HEK293 (cell line): ENCODE measurements at regions not wholly inside any gene's neighbourhood (a gene's known extent, or its start where the extent isn't known, plus 50 kb on each side); places are given as distances from the start of the nearest gene placed in this dataset.

Experiments
- BCL11B ChIP-seq: fragments of 450-650 bp; formaldehyde crosslinking; IDR thresholded peaks from 2 replicates; pipeline ENCODE4 v1.5.1; 2016; ENCODE audit warnings: low read depth, missing biosample characterization, missing genetic modification characterization
- GLIS1 ChIP-seq: fragments of 450-650 bp; formaldehyde crosslinking; IDR thresholded peaks from 2 replicates; pipeline ENCODE4 v1.5.1; 2016; ENCODE audit warnings: missing biosample characterization, missing genetic modification characterization
- HOXA7 ChIP-seq: sonication (generic); formaldehyde crosslinking; IDR thresholded peaks from 2 replicates; pipeline ENCODE4 v1.8.1; 2022; ENCODE audit warnings: missing genetic modification reagents, borderline replicate concordance
- HOXC10 ChIP-seq: sonication (generic); formaldehyde crosslinking; IDR thresholded peaks from 2 replicates; pipeline ENCODE4 v1.8.1; 2023; ENCODE audit warnings: mild to moderate bottlenecking, missing genetic modification reagents
- HOXD13 ChIP-seq: sonication (generic); formaldehyde crosslinking; IDR thresholded peaks from 2 replicates; pipeline ENCODE4 v1.8.0; 2022; ENCODE audit warnings: missing genetic modification reagents, borderline replicate concordance
- IKZF3 ChIP-seq: fragments of 450-650 bp; IDR thresholded peaks from 2 replicates; pipeline ENCODE4 v1.5.0; 2018; ENCODE audit warnings: missing biosample characterization, mild to moderate bottlenecking, missing genetic modification characterization, moderate library complexity
- SP2 ChIP-seq: fragments of 450-650 bp; formaldehyde crosslinking; IDR thresholded peaks from 2 replicates; pipeline ENCODE4 v1.5.1; 2016; ENCODE audit warnings: missing biosample characterization, missing genetic modification characterization
- SP7 ChIP-seq: fragments of 450-650 bp; formaldehyde crosslinking; IDR thresholded peaks from 2 replicates; pipeline ENCODE4 v1.5.1; 2016; ENCODE audit warnings: missing biosample characterization, missing genetic modification characterization
- ZBTB1 ChIP-seq: fragments of 450-650 bp; formaldehyde crosslinking; IDR thresholded peaks from 2 replicates; pipeline ENCODE4 v1.5.1; 2016; ENCODE audit warnings: missing biosample characterization, missing genetic modification characterization
- ZBTB7A ChIP-seq: fragments of 450-650 bp; formaldehyde crosslinking; IDR thresholded peaks from 2 replicates; pipeline ENCODE4 v1.5.1; 2016; ENCODE audit warnings: low read depth, missing biosample characterization, missing genetic modification characterization
- ZFP3 ChIP-seq: fragments of 450-650 bp; formaldehyde crosslinking; IDR thresholded peaks from 2 replicates; pipeline ENCODE4 v1.5.1; 2016; ENCODE audit warnings: low read depth, missing biosample characterization, missing genetic modification characterization
- ZNF146 ChIP-seq: fragments of 450-650 bp; formaldehyde crosslinking; IDR thresholded peaks from 2 replicates; pipeline ENCODE4 v1.5.1; 2016; ENCODE audit warnings: missing biosample characterization, missing genetic modification characterization
- ZNF274 ChIP-seq, 2 experiments: fragments of 200-500 bp in 1 of 2; fragments of 450-650 bp in 1 of 2; sonication (Bioruptor generic) in 1 of 2; formaldehyde crosslinking in 1 of 2; IDR thresholded peaks; 2 replicates each; pipeline versions ENCODE4 v1.5.1 to v1.6.1; 2014 to 2016; ENCODE audit warnings: borderline replicate concordance in 1 of 2, inconsistent platforms in 1 of 2, low read length in 1 of 2, missing biosample characterization in 1 of 2, missing genetic modification characterization in 1 of 2
- ZNF311 ChIP-seq: fragments of 450-650 bp; formaldehyde crosslinking; IDR thresholded peaks from 2 replicates; pipeline ENCODE4 v1.5.1; 2017; ENCODE audit warnings: missing biosample characterization, missing genetic modification characterization, borderline replicate concordance
- ZNF530 ChIP-seq: fragments of 450-650 bp; formaldehyde crosslinking; IDR thresholded peaks from 2 replicates; pipeline ENCODE4 v1.5.1; 2016; ENCODE audit warnings: low read depth, missing biosample characterization, missing genetic modification characterization
- ZNF560 ChIP-seq: fragments of 450-650 bp; formaldehyde crosslinking; IDR thresholded peaks from 2 replicates; pipeline ENCODE4 v1.5.1; 2017; ENCODE audit warnings: missing biosample characterization, missing genetic modification characterization, borderline replicate concordance
- ZNF629 ChIP-seq: fragments of 450-650 bp; formaldehyde crosslinking; IDR thresholded peaks from 2 replicates; pipeline ENCODE4 v1.5.1; 2017; ENCODE audit warnings: missing biosample characterization, missing genetic modification characterization
- ZNF707 ChIP-seq: fragments of 450-650 bp; formaldehyde crosslinking; IDR thresholded peaks from 2 replicates; pipeline ENCODE4 v1.5.1; 2016; ENCODE audit warnings: missing biosample characterization, missing genetic modification characterization
- ZNF747 ChIP-seq: fragments of 450-650 bp; formaldehyde crosslinking; IDR thresholded peaks from 2 replicates; pipeline ENCODE4 v1.5.1; 2016; ENCODE audit warnings: missing biosample characterization, missing genetic modification characterization
- ZNF776 ChIP-seq: fragments of 450-650 bp; formaldehyde crosslinking; IDR thresholded peaks from 2 replicates; pipeline ENCODE4 v1.5.0; 2017; ENCODE audit warnings: missing biosample characterization, missing genetic modification characterization, borderline replicate concordance
- TF ChIP-seq, protein P1 (sequence below): IDR thresholded peaks from 2 replicates; pipeline ENCODE4 v1.6.1; 2011; ENCODE audit warnings: mild to moderate bottlenecking, low read depth, low read length, borderline replicate concordance
- TF ChIP-seq, protein P2 (sequence below): fragments of 450-650 bp; formaldehyde crosslinking; IDR thresholded peaks from 2 replicates; pipeline ENCODE4 v1.5.1; 2016; ENCODE audit warnings: missing biosample characterization, missing genetic modification characterization
- TF ChIP-seq, protein P3 (sequence below): fragments of 450-650 bp; formaldehyde crosslinking; IDR thresholded peaks from 2 replicates; pipeline ENCODE4 v1.5.1; 2016; ENCODE audit warnings: missing biosample characterization, missing genetic modification characterization
- TF ChIP-seq, protein P4 (sequence below): fragments of 450-650 bp; formaldehyde crosslinking; conservative IDR thresholded peaks from 2 replicates; pipeline ENCODE4 v1.5.1; 2016; ENCODE audit warnings: low read depth, missing biosample characterization, missing genetic modification characterization
- TF ChIP-seq, protein P5 (sequence below): fragments of 450-650 bp; formaldehyde crosslinking; IDR thresholded peaks from 2 replicates; pipeline ENCODE4 v1.5.1; 2016; ENCODE audit warnings: missing biosample characterization, missing genetic modification characterization

DNA sequence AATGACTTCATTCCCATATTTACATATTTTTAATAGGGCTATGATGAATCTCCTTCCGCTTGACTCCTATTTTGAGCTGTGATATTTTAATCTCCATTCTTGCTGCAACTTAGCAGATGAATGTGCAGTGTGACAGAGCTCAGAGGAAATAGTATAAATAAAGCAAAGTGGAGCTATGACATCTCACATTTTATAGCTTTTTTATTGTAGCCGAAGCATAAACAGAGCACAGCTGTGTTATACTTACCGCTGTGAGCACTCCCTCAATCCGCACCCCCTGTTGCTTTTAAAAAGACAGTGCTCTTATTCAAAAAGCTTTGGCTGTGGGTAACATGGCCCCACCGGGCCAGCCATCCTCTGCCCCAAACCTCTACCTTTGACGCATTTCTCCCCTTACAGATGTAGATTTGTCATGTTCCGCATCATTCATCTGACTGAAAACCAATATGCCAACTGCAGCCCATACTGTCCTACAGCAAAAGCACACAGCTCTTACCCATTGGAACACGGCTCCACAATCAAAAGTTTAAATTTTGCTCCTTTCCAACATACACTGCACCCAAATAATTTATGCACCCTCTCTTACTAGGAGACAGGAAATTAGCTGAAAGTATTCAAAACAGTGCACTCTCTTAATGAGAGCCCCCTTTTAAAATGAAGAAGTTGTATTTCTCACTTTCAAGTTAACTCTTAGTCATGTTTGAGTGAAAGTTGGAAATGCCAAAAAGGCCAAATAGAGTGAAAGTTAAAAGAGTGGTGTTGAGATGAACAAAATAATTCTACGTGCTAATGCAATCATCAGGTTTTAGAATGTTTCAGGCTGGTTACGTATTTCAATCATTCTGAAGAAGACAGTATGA, 429.3 kb upstream of the SOX5 start (continued):
- TF ChIP-seq, protein P1, sequence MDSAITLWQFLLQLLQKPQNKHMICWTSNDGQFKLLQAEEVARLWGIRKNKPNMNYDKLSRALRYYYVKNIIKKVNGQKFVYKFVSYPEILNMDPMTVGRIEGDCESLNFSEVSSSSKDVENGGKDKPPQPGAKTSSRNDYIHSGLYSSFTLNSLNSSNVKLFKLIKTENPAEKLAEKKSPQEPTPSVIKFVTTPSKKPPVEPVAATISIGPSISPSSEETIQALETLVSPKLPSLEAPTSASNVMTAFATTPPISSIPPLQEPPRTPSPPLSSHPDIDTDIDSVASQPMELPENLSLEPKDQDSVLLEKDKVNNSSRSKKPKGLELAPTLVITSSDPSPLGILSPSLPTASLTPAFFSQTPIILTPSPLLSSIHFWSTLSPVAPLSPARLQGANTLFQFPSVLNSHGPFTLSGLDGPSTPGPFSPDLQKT = no peak
- no peak for TF ChIP-seq ZNF707 (tag by site-specific recombination)
- no peak for TF ChIP-seq ZNF146
- TF ChIP-seq, protein P2, sequence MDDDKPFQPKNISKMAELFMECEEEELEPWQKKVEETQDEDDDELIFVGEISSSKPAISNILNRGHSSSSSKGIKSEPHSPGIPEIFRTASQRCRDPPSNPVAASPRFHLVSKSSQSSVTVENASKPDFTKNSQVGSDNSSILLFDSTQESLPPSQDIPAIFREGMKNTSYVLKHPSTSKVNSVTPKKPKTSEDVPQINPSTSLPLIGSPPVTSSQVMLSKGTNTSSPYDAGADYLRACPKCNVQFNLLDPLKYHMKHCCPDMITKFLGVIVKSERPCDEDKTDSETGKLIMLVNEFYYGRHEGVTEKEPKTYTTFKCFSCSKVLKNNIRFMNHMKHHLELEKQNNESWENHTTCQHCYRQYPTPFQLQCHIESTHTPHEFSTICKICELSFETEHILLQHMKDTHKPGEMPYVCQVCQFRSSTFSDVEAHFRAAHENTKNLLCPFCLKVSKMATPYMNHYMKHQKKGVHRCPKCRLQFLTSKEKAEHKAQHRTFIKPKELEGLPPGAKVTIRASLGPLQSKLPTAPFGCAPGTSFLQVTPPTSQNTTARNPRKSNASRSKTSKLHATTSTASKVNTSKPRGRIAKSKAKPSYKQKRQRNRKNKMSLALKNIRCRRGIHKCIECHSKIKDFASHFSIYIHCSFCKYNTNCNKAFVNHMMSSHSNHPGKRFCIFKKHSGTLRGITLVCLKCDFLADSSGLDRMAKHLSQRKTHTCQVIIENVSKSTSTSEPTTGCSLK = no peak
- TF ChIP-seq SP2 = no peak
- peak; percentile 65; the same call in 1 of the 2 replicates for TF ChIP-seq BCL11B (tag by site-specific recombination)
- no peak for TF ChIP-seq ZBTB7A (tag by site-specific recombination)
- TF ChIP-seq, protein P3, sequence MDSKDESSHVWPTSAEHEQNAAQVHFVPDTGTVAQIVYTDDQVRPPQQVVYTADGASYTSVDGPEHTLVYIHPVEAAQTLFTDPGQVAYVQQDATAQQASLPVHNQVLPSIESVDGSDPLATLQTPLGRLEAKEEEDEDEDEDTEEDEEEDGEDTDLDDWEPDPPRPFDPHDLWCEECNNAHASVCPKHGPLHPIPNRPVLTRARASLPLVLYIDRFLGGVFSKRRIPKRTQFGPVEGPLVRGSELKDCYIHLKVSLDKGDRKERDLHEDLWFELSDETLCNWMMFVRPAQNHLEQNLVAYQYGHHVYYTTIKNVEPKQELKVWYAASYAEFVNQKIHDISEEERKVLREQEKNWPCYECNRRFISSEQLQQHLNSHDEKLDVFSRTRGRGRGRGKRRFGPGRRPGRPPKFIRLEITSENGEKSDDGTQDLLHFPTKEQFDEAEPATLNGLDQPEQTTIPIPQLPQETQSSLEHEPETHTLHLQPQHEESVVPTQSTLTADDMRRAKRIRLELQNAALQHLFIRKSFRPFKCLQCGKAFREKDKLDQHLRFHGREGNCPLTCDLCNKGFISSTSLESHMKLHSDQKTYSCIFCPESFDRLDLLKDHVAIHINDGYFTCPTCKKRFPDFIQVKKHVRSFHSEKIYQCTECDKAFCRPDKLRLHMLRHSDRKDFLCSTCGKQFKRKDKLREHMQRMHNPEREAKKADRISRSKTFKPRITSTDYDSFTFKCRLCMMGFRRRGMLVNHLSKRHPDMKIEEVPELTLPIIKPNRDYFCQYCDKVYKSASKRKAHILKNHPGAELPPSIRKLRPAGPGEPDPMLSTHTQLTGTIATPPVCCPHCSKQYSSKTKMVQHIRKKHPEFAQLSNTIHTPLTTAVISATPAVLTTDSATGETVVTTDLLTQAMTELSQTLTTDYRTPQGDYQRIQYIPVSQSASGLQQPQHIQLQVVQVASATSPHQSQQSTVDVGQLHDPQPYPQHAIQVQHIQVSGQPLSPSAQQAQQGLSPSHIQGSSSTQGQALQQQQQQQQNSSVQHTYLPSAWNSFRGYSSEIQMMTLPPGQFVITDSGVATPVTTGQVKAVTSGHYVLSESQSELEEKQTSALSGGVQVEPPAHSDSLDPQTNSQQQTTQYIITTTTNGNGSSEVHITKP (tag by site-specific recombination) = peak; percentile 53
- no peak for TF ChIP-seq ZNF747 (tag by site-specific recombination)
- TF ChIP-seq HOXA7 (CRISPR knock-in tag) = no peak
- TF ChIP-seq, protein P4, sequence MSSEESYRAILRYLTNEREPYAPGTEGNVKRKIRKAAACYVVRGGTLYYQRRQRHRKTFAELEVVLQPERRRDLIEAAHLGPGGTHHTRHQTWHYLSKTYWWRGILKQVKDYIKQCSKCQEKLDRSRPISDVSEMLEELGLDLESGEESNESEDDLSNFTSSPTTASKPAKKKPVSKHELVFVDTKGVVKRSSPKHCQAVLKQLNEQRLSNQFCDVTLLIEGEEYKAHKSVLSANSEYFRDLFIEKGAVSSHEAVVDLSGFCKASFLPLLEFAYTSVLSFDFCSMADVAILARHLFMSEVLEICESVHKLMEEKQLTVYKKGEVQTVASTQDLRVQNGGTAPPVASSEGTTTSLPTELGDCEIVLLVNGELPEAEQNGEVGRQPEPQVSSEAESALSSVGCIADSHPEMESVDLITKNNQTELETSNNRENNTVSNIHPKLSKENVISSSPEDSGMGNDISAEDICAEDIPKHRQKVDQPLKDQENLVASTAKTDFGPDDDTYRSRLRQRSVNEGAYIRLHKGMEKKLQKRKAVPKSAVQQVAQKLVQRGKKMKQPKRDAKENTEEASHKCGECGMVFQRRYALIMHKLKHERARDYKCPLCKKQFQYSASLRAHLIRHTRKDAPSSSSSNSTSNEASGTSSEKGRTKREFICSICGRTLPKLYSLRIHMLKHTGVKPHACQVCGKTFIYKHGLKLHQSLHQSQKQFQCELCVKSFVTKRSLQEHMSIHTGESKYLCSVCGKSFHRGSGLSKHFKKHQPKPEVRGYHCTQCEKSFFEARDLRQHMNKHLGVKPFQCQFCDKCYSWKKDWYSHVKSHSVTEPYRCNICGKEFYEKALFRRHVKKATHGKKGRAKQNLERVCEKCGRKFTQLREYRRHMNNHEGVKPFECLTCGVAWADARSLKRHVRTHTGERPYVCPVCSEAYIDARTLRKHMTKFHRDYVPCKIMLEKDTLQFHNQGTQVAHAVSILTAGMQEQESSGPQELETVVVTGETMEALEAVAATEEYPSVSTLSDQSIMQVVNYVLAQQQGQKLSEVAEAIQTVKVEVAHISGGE = no peak
- peak; percentile 92 for TF ChIP-seq SP7
- peak; percentile 77; the same call in 1 of the 2 replicates for TF ChIP-seq GLIS1 (tag by site-specific recombination)
- TF ChIP-seq, protein P5, sequence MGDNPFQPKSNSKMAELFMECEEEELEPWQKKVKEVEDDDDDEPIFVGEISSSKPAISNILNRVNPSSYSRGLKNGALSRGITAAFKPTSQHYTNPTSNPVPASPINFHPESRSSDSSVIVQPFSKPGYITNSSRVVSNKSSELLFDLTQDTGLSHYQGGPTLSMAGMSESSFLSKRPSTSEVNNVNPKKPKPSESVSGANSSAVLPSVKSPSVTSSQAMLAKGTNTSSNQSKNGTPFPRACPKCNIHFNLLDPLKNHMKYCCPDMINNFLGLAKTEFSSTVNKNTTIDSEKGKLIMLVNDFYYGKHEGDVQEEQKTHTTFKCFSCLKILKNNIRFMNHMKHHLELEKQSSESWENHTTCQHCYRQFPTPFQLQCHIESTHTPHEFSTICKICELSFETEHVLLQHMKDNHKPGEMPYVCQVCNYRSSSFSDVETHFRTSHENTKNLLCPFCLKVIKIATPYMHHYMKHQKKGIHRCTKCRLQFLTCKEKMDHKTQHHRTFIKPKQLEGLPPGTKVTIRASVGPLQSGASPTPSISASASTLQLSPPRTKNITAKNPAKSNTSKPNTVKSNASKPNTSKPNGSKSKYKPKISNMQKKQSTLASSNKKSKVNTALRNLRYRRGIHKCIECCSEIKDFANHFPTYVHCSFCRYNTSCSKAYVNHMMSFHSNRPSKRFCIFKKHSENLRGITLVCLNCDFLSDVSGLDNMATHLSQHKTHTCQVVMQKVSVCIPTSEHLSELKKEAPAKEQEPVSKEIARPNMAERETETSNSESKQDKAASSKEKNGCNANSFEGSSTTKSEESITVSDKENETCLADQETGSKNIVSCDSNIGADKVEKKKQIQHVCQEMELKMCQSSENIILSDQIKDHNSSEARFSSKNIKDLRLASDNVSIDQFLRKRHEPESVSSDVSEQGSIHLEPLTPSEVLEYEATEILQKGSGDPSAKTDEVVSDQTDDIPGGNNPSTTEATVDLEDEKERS (tag by site-specific recombination) = no peak
- TF ChIP-seq ZNF629 = peak; percentile 95
- TF ChIP-seq ZNF776 = no peak
- TF ChIP-seq ZNF274 (IDR thresholded peaks at IDR 0.05; ENCODE audit: low read length) = no peak
- TF ChIP-seq ZNF274 (tag by site-specific recombination; IDR thresholded peaks at IDR 0.05; ENCODE audit: borderline replicate concordance) = no peak
- peak; percentile 94 for TF ChIP-seq IKZF3 (tag by site-specific recombination)
- peak; percentile 93 for TF ChIP-seq HOXD13
- TF ChIP-seq ZNF530 (tag by site-specific recombination) = no peak
- no peak for TF ChIP-seq ZNF560
- 0 out of 2 replicates have a peak, but pooled peaks have one; percentile 51 for TF ChIP-seq ZBTB1 (tag by site-specific recombination)
- TF ChIP-seq ZNF311 (tag by site-specific recombination) = no peak
- no peak for TF ChIP-seq ZFP3
- no peak for TF ChIP-seq HOXC10
